Activated naive CD8-positive, alpha-beta T cell treated with anti-CD3 and anti-CD28 coated beads, Interleukin-2, amount 10 ng/mL, durations not matched to agents 7 days and 5 days (primary cell): ENCODE measurements at regions not wholly inside any gene's neighbourhood (a gene's known extent, or its start where the extent isn't known, plus 50 kb on each side); places are given as distances from the start of the nearest gene placed in this dataset.
"Not testable (repeated sequence)": the region's sequence is repeated elsewhere in the genome, so short reads cannot be mapped to it uniquely, and the experiment has no call there.

Experiments used
- ATAC-seq: fragments of 150-1000 bp; cut with Tn5 transposase; one replicate; pipeline ENCODE4 v1.10.0; 2021; ENCODE audit warnings: low read depth, moderate library complexity
- POLR2A ChIA-PET: fragments of 350-600 bp; sonication (Branson Sonifier 250); formaldehyde crosslinking; loops from one replicate; lab custom pipeline; 2021; ENCODE audit warnings: antibody characterized with exemption; lab: Charles Lee
- DNase-seq: peaks from one replicate; pipeline ENCODE4 v3.0.0; 2021
- H3K27ac Mint-ChIP-seq: one replicate; pipeline ENCODE4 v1.8.0; 2022; ENCODE audit warnings: mild to moderate bottlenecking, mixed read lengths
- H3K27me3 Mint-ChIP-seq: one replicate; pipeline ENCODE4 v1.8.0; 2022; ENCODE audit warnings: mild to moderate bottlenecking, moderate library complexity, mixed read lengths
- H3K36me3 Mint-ChIP-seq: one replicate; pipeline ENCODE4 v1.8.0; 2021; ENCODE audit warnings: mild to moderate bottlenecking, mixed read lengths
- H3K4me1 Mint-ChIP-seq: one replicate; pipeline ENCODE4 v1.8.0; 2021; ENCODE audit warnings: mixed read lengths
- H3K4me3 Mint-ChIP-seq: one replicate; pipeline ENCODE4 v1.8.0; 2022; ENCODE audit warnings: mild to moderate bottlenecking, moderate library complexity, mixed read lengths
- H3K9me3 Mint-ChIP-seq: one replicate; pipeline ENCODE4 v1.8.0; 2021; ENCODE audit warnings: mixed read lengths

DNA sequence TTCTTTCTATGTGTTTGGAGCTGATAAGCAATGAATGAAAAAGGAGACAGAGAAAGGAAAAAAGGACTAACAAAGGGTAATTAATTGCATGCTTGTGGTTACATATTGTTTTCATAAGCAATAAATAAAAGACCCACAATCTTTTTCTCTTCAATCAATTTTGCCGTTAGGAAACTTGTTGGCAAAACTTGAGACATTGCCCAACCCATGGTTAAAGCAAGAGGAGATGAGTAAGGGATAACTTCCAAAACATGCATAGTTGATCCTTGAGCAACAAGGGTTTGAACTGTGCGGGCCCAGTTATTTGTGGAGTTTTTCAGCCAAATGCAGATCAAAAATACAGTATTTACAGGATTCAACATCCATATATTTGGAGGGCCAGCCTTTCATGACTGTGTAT lies 572.4 kb downstream of the AMY1C start:
- POLR2A ChIA-PET = no interaction called here
- Mint-ChIP-seq H3K27ac (no peak overlapping the region), H3K4me3 (no peak overlapping the region), H3K9me3 (peaks cover 5% of the 10 kb centered on the region), H3K36me3 (no peaks in the 10 kb centered on the region), H3K4me1 (no peaks in the 10 kb centered on the region), H3K27me3 (no peaks in the 10 kb centered on the region)
- ATAC-seq (no peak), DNase-seq (no peak)

- POLR2A ChIA-PET = no interaction called here
- no peaks in the 10 kb centered on the region for H3K4me1 Mint-ChIP-seq
- DNase-seq = no peak
- no peak overlapping the region for H3K27ac Mint-ChIP-seq
- H3K27me3 Mint-ChIP-seq = no peaks in the 10 kb centered on the region
- H3K36me3 Mint-ChIP-seq = no peaks in the 10 kb centered on the region
- no peak overlapping the region for H3K4me3 Mint-ChIP-seq
- ATAC-seq = no peak
- H3K9me3 Mint-ChIP-seq = peaks cover 9% of the 10 kb centered on the region
Measured at GRCh38 chr1:104329278-104329677, 579.6 kb downstream of the AMY1C start.

DNA sequence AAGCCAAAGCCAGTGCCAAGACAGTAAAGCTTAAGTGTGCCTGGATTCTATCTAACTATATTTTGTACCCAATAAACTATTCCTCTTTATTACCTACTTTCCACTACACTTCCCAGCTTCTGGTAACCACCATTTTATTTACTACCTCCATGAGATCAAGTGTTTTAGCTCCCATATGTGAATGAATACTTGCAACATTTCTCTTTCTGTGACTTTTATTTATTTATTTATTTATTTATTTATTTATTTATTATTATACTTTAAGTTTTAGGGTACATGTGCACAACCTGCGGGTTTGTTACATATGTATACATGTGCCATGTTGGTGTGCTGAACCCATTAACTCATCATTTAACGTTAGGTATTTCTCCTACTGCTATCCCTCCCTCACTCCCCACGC lies 582.1 kb downstream of the AMY1C start:
- Mint-ChIP-seq H3K4me1 (no peaks in the 10 kb centered on the region), H3K4me3 (no peak overlapping the region), H3K9me3 (peaks cover 12% of the 10 kb centered on the region), H3K27me3 (no peaks in the 10 kb centered on the region), H3K27ac (no peak overlapping the region), H3K36me3 (no peaks in the 10 kb centered on the region)
- ATAC-seq = no peak
- DNase-seq = no peak
- POLR2A ChIA-PET = no interaction called here

- POLR2A ChIA-PET, DNase-seq, H3K4me3 Mint-ChIP-seq, H3K27me3 Mint-ChIP-seq, H3K4me1 Mint-ChIP-seq, ATAC-seq, H3K36me3 Mint-ChIP-seq, H3K27ac Mint-ChIP-seq: not testable (repeated sequence)
- peaks cover 14% of the 10 kb centered on the region for H3K9me3 Mint-ChIP-seq
Measured at GRCh38 chr1:104337927-104338326, 588.2 kb downstream of the AMY1C start.

GRCh38 chr1:104341944-104342343 lies 592.2 kb downstream of the AMY1C start:
- no peaks in the 10 kb centered on the region for H3K27me3 Mint-ChIP-seq
- peaks cover 18% of the 10 kb centered on the region for H3K9me3 Mint-ChIP-seq
- ATAC-seq = no peak
- H3K4me3 Mint-ChIP-seq = no peak overlapping the region
- POLR2A ChIA-PET = no interaction called here
- no peaks in the 10 kb centered on the region for H3K4me1 Mint-ChIP-seq
- DNase-seq = no peak
- no peak overlapping the region for H3K27ac Mint-ChIP-seq
- H3K36me3 Mint-ChIP-seq = no peaks in the 10 kb centered on the region

DNA sequence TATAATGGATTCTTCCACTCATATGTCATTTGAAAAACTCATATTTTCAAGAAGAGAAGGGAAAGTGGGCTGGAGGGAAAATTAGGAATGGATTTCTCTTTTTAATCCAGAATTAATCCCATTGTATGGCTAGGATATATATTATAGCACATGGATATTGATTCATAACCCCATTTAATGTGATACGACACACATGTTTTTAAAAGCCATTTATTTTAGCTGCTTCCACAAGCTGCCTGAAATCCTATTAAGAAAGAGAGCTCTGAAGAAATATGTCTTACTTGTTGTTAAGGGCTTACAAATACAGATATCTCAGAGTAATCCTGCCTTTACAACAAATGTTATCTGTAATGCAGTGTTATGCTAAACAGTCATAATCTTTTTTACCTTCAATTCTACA lies 598.6 kb downstream of the AMY1C start:
- DNase-seq (no peak), ATAC-seq (no peak)
- no peak overlapping the region for H3K27ac Mint-ChIP-seq
- no peak overlapping the region for H3K4me3 Mint-ChIP-seq
- no peaks in the 10 kb centered on the region for H3K36me3 Mint-ChIP-seq
- H3K9me3 Mint-ChIP-seq = peaks cover 7% of the 10 kb centered on the region
- H3K4me1 Mint-ChIP-seq = no peaks in the 10 kb centered on the region
- H3K27me3 Mint-ChIP-seq = no peaks in the 10 kb centered on the region
- POLR2A ChIA-PET = no interaction called here

- Mint-ChIP-seq H3K27ac (no peak overlapping the region), H3K36me3 (no peaks in the 10 kb centered on the region), H3K9me3 (peaks cover 1% of the 10 kb centered on the region), H3K4me1 (no peaks in the 10 kb centered on the region), H3K4me3 (no peak overlapping the region), H3K27me3 (no peaks in the 10 kb centered on the region)
- no peak for ATAC-seq
- POLR2A ChIA-PET = no interaction called here
- DNase-seq = no peak
Measured at GRCh38 chr1:104353580-104353979, 603.9 kb downstream of the AMY1C start.

DNA sequence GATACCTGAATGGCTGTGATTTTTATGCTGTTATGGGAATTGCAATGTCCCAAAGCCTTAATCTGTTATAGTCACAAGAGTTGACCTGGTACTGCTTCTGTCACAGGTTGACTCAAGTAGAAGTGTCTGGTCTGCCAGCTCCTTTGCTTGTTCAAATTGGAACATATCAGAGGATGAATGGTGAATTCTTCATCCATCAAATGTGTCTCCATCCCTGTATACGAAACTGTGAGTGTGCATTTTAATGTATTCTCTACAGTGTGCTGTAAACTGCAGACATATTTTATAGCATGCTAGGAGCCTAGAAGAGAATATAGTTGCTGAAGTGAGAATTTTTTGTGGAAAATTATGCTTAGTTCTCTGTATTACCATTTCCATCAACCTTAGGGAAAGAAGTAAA lies 608.4 kb downstream of the AMY1C start:
- ATAC-seq (no peak), DNase-seq (no peak)
- peaks cover 1% of the 10 kb centered on the region for H3K9me3 Mint-ChIP-seq
- no peak overlapping the region for H3K4me3 Mint-ChIP-seq
- POLR2A ChIA-PET = no interaction called here
- no peaks in the 10 kb centered on the region for H3K36me3 Mint-ChIP-seq
- no peaks in the 10 kb centered on the region for H3K27me3 Mint-ChIP-seq
- H3K27ac Mint-ChIP-seq = no peak overlapping the region
- H3K4me1 Mint-ChIP-seq = no peaks in the 10 kb centered on the region

DNA sequence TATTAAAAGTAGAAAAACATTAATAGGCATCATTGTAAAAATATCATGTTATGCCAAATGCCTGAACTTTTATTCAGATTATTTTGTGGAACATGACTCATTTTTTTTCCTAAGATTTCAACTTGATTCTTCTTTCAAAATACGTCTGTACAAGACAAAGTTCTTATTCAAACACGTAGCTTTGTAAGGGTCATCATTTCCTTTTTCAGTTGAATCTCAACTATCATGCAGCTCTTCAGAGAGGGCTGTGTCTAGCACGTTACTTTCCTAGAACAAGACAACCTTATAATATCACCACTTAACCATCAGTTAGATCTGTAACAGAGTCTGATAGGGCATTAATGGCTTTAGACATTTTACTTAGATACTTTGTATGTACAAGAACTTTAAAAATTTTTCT lies 608.9 kb downstream of the AMY1C start:
- no peak overlapping the region for H3K27ac Mint-ChIP-seq
- POLR2A ChIA-PET = no interaction called here
- no peaks in the 10 kb centered on the region for H3K36me3 Mint-ChIP-seq
- no peak overlapping the region for H3K4me3 Mint-ChIP-seq
- no peaks in the 10 kb centered on the region for H3K27me3 Mint-ChIP-seq
- ATAC-seq = no peak
- H3K9me3 Mint-ChIP-seq = peaks cover 1% of the 10 kb centered on the region
- DNase-seq = no peak
- no peaks in the 10 kb centered on the region for H3K4me1 Mint-ChIP-seq

GRCh38 chr1:104378414-104378813 lies 628.7 kb downstream of the AMY1C start:
- Mint-ChIP-seq H3K4me3 (no peak overlapping the region), H3K27me3 (no peaks in the 10 kb centered on the region), H3K27ac (no peak overlapping the region), H3K36me3 (no peaks in the 10 kb centered on the region), H3K4me1 (no peaks in the 10 kb centered on the region), H3K9me3 (peaks cover 11% of the 10 kb centered on the region)
- ATAC-seq = no peak
- no peak for DNase-seq
- POLR2A ChIA-PET = no interaction called here

GRCh38 chr1:104380003-104380402 lies 630.3 kb downstream of the AMY1C start:
- Mint-ChIP-seq H3K27ac (no peak overlapping the region), H3K4me1 (no peaks in the 10 kb centered on the region), H3K4me3 (no peak overlapping the region), H3K9me3 (peaks cover 7% of the 10 kb centered on the region), H3K27me3 (no peaks in the 10 kb centered on the region), H3K36me3 (no peaks in the 10 kb centered on the region)
- POLR2A ChIA-PET = no interaction called here
- DNase-seq (no peak), ATAC-seq (no peak)

DNA sequence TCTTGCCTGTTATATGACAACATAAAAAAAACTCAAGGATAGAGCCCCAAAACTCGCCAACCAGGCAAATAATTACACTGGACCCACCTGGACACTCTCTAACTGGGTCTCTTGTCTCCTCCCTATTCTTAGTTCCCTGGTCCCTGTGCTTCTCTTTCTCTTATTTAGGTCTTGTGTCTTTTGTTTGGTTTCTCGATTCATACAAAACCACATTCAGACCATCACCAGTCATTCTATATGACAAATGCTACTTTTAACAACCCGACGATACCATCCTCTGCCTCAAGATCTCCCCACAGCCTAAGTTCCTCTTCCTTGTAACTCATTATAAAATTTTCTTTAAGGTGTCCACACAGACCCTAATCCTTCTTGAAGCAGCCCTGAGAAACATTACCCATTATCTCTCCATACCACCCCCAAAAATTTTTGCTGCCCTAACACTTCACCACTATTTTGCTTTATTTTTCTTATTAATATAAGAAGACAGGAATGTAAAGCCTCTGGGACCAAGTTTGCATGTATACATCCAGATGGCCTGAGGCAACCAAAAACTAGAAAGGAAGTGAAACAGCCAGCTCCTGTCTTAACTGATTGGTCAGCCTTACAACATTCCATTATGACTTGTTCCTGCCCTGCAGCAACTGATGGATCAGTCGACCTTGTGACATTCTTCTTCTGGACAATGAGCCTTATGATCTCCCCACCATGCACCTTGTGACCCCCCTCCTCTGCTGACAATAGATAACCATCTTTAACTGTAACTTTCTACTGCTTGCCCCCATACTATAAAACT lies 638.2 kb downstream of the AMY1C start:
- no peak overlapping the region for H3K4me3 Mint-ChIP-seq
- H3K4me1 Mint-ChIP-seq = no peaks in the 10 kb centered on the region
- ATAC-seq (no peak), DNase-seq (no peak)
- H3K9me3 Mint-ChIP-seq = peaks cover 4% of the 10 kb centered on the region
- H3K27me3 Mint-ChIP-seq = no peaks in the 10 kb centered on the region
- no peaks in the 10 kb centered on the region for H3K36me3 Mint-ChIP-seq
- no peak overlapping the region for H3K27ac Mint-ChIP-seq
- POLR2A ChIA-PET = no interaction called here

- no peak for ATAC-seq
Measured at GRCh38 chr1:104392552-104392951, 642.9 kb downstream of the AMY1C start.

GRCh38 chr1:104402178-104402577 lies 652.5 kb downstream of the AMY1C start:
- ATAC-seq (no peak), DNase-seq (no peak)
- Mint-ChIP-seq H3K4me1 (no peaks in the 10 kb centered on the region), H3K27me3 (no peaks in the 10 kb centered on the region), H3K27ac (no peak overlapping the region), H3K36me3 (no peaks in the 10 kb centered on the region), H3K9me3 (peaks cover 1% of the 10 kb centered on the region), H3K4me3 (no peak overlapping the region)
- POLR2A ChIA-PET = no interaction called here

More at GRCh38 chr1:104392552-104392951, 642.9 kb downstream of the AMY1C start:
- Mint-ChIP-seq H3K27ac (no peak overlapping the region), H3K36me3 (no peaks in the 10 kb centered on the region), H3K27me3 (no peaks in the 10 kb centered on the region), H3K4me1 (no peaks in the 10 kb centered on the region), H3K4me3 (no peak overlapping the region), H3K9me3 (peaks cover 10% of the 10 kb centered on the region)
- POLR2A ChIA-PET = no interaction called here
- no peak for DNase-seq
